CD4-positive, alpha-beta T cell treated with Interleukin-12 subunit alpha and Interleukin-12 subunit beta, for 1 hour (primary cell): ENCODE measurements at regions not wholly inside any gene's neighbourhood (a gene's known extent, or its start where the extent isn't known, plus 50 kb on each side); places are given as distances from the start of the nearest gene placed in this dataset.
"Not testable (repeated sequence)": the region's sequence is repeated elsewhere in the genome, so short reads cannot be mapped to it uniquely, and the experiment has no call there.

Experiments used
- DNase-seq: peaks from one replicate; pipeline ENCODE4 v3.0.0-alpha.2; 2020

- DNase-seq = no peak
Observed at GRCh38 chr13:21228738-21229137, 52.3 kb downstream of the MRPL57 start.

- DNase-seq = no peak
Observed at GRCh38 chr13:21229241-21230024, 53.0 kb downstream of the MRPL57 start.

DNA sequence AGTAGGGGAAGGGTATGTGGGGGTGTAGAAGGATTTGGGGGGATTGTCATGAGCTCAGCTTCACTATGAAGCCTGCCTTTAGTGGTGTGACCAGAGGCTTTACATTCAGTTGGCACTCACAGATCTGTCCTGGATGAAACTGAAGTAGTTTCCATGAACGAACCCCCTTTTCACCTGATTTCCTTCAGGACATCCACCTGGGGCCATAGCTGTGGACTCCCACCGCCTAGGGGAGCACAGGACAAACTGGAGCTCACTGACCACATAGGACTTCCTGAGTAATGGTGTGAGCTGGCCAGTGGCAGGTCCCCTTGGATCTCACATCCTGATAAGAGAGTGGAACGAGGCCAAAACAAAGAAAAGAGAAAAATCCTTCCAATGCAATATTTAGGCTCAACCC, 54.1 kb downstream of the MRPL57 start:
- DNase-seq = no peak

DNA sequence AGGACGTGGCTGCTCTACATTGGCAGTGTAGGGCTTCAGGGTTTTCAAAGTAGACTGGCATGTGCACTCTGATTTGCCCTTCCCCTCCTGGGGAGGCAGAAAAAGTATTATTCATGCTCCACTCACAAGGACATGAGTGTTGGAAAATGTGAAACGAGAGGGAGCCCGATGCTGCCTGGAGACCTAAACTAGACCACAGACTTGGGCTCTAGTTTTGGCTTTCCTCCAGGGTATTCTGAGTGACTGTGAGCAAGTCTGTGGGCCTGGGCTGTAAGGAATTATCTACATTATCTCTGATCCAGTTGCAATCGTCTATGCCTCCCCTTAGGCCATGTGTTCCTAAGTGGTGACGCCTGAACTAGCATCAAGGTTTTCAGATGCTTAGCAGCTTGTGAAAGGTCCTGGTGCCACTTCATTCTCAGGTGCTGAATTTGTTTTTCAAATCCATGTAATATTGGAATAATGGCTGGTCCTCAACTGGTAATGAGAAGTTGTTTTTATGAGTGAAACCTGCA, 55.0 kb downstream of the MRPL57 start:
- DNase-seq = no peak

DNA sequence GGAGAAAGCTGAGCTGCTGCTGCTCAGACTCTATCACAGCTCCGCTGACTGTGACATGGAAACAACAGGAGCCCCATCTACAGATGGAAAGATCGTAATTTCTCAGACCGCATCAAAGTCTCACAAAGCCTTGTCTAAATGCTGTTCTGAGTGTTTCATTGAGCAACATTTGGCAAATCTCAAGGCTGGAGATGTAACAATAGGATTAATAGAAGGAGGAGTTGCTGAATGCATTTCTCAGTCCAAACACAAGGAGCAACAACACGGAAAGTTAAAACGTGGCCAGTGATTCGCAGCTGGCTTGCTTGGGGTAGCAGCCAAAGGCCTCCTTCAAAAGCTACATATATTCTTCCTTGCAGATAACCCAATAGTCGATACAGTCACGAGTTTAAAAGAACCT, 55.7 kb downstream of the MRPL57 start:
- no peak for DNase-seq

- DNase-seq = no peak
Observed at GRCh38 chr13:21232599-21232998, 56.1 kb downstream of the MRPL57 start.

GRCh38 chr13:21233086-21233485, 56.6 kb downstream of the MRPL57 start:
- no peak for DNase-seq

DNA sequence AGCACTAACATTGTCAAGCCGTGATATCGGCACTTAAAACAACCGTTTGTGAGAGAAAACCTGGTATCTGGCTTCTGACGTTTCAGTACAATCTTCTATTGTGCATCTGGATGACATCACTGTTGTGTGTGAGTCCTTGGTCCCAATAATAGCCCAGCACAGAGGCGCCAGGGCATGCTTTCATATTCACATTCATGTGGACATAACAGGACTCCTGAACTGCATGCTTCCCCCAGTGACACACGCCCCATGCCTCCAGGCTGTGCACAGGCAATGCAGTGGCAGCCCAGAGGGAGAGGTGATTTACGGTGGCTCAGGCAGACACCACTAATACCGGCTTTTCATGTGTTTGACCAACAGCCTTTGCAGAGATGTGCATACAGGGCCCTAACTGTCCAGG, 58.1 kb downstream of the MRPL57 start:
- DNase-seq = no peak

GRCh38 chr13:21235174-21235573, 58.7 kb downstream of the MRPL57 start:
- DNase-seq = no peak

DNA sequence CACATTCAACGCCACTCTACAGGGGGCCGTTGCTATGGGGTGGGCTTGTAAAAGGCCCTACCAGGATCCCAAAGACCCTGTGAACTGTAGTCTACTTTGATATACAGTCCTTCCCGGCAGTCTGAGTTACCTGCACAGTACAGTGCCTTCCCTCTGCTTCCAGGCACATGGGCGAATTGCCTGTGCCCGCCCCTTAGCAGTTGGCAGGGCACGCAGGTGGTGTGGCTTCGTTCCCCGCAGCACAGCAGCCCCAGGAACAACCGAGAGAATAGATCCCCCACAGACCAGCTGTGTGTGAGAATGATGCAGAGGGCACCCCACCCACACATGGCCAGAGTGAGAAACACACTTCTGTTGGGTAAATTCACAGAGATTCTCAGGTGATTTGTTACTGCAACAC, 60.6 kb downstream of the MRPL57 start:
- no peak for DNase-seq

GRCh38 chr13:21238267-21238666, 61.8 kb downstream of the MRPL57 start:
- DNase-seq = no peak

- DNase-seq = no peak
Observed at GRCh38 chr13:21240586-21240985, 64.1 kb downstream of the MRPL57 start.

GRCh38 chr13:21242236-21242635, 65.8 kb downstream of the MRPL57 start:
- DNase-seq = no peak

DNA sequence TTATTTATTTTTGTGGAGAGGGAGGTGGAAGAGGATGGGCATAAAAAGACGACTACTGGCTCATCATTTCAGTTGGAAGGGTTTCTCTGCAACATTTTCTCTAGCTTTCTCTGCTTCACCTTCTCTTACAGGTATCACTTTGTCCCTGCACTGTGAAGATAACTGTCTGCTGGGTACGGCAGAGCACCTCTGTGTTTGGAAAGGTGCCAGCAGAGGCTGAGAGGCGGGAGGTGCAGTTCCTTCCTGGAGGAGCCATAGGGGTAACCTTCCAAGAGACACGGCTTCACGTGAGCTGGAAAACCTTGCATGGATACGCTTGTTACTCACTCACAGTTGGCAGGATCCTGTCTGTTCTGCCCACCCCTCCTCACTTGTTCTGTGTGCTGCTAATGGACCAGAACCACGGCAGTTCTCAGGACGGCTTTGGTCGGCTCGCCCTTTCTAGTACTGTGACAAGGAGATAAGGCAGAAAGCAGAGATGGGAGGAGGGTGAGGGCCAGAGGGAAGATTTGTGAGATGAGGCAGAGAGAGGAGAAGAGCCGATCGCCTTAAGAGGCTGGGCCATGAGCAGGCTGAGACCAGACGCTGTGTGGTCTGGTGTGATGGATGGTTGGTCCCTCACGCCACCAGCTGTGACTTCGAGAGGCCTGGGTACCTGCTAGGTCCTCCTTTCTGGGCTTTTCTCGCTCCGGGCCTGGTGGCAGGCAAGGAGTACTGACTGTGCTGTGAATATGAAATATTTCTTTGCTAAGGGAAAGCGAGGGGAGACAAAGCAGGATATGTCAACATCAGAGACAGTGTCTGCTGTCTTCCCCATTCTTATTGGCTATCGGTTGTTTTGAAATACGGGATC, 66.8 kb downstream of the MRPL57 start:
- DNase-seq = no peak

GRCh38 chr13:21243898-21244184, 67.4 kb downstream of the MRPL57 start:
- not testable (repeated sequence) for DNase-seq

GRCh38 chr13:21246761-21247452, 70.4 kb downstream of the MRPL57 start:
- DNase-seq = no peak

- no peak for DNase-seq
Observed at GRCh38 chr13:21256351-21256761, 79.9 kb downstream of the MRPL57 start.

GRCh38 chr13:21256891-21257290, 80.4 kb downstream of the MRPL57 start:
- DNase-seq = no peak

GRCh38 chr13:21259571-21260455, 83.4 kb downstream of the MRPL57 start:
- DNase-seq = no peak

DNA sequence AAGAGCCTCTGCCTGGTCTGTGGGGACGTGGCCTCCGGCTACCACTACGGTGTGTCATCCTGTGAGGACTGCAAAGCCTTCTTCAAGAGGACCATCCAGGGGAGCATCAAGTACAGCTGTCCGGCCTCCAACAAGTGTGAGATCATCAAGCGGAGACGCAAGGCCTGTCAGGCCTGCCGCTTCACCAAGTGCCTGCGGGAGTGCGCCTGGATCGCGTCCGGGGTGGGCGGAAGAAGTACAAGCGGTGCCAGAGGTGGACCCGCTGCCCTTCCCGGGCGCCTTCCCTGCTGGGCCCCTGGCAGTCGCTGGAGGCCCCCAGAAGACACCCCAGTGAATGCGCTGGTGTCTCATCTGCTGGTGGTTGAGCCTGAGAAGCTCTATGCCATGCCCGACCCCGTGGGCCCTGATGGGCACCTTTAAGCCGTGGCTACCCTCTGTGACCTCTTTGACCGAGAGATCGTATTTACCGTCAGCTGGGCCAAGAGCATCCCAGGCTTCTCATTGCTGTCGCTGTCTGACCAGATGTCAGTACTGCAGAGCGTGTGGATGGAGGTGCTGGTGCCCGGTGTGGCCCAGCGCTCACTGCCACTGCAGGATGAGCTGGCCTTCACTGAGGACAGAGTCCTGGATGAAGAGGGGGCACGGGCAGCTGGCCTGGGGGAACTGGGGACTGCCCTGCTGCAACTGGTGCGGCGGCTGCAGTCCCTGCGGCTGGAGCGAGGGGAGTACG, 84.3 kb downstream of the MRPL57 start:
- DNase-seq = not testable (repeated sequence)

- not testable (repeated sequence) for DNase-seq
Observed at GRCh38 chr13:21261487-21262216, 85.2 kb downstream of the MRPL57 start.
